ENCODE measurements at regions not wholly inside any gene's neighbourhood (a gene's known extent, or its start where the extent isn't known, plus 50 kb on each side); places are given as distances from the start of the nearest gene placed in this dataset.
"Not testable (repeated sequence)": the region's sequence is repeated elsewhere in the genome, so short reads cannot be mapped to it uniquely, and the experiment has no call there.

DNA sequence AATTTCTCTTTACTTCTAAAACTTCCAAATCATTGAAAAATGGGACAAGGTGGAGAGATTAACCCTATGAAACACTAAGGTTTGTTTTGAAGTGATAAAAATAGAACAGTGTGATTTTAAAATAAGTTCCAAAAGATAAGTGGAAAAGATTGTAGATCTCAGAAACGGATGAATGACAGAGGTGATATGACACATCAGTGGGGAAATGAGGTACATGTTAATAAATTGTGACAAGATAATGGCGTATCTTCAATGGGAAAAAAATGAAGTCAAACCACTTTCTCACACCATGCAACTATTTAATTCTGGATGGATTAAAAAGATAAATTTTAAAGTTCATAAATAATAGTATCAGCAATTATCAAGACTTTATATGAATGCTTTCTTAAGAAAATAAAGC lies 159.7 kb upstream of the VWC2 start:
- no peak for DNase-seq (ENCODE audit: low spot score in 2 of 2)
- Histone ChIP-seq H3K27me3 (no peaks in the 10 kb centered on the region), H3K9me3 (no peaks in the 10 kb centered on the region), H3K4me3 (no peak overlapping the region), H3K27ac (no peak overlapping the region), H3K4me1 (no peaks in the 10 kb centered on the region), H3K36me3 (no peaks in the 10 kb centered on the region)
- 67 to 88% methylated on average over 2 of the region's 2 CpGs for WGBS, 2 donors
- TF ChIP-seq EP300 (IDR thresholded peaks at IDR 0.05): no peak
- TF ChIP-seq POLR2A (IDR thresholded peaks at IDR 0.05): no peak
- TF ChIP-seq, protein P1, sequence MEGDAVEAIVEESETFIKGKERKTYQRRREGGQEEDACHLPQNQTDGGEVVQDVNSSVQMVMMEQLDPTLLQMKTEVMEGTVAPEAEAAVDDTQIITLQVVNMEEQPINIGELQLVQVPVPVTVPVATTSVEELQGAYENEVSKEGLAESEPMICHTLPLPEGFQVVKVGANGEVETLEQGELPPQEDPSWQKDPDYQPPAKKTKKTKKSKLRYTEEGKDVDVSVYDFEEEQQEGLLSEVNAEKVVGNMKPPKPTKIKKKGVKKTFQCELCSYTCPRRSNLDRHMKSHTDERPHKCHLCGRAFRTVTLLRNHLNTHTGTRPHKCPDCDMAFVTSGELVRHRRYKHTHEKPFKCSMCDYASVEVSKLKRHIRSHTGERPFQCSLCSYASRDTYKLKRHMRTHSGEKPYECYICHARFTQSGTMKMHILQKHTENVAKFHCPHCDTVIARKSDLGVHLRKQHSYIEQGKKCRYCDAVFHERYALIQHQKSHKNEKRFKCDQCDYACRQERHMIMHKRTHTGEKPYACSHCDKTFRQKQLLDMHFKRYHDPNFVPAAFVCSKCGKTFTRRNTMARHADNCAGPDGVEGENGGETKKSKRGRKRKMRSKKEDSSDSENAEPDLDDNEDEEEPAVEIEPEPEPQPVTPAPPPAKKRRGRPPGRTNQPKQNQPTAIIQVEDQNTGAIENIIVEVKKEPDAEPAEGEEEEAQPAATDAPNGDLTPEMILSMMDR (IDR thresholded peaks at IDR 0.05): no peak

- H3K4me3 ChIP-seq; H3K27ac ChIP-seq; H3K9me3 ChIP-seq; H3K36me3 ChIP-seq; DNase-seq (ENCODE audit: low spot score in 2 of 2); H3K27me3 ChIP-seq; H3K4me1 ChIP-seq: not testable (repeated sequence)
- WGBS, 2 donors: 90 to 93% methylated on average over 6 of the region's 6 CpGs
Measured at GRCh38 chr7:49614974-49615373, 158.5 kb upstream of the VWC2 start.

DNA sequence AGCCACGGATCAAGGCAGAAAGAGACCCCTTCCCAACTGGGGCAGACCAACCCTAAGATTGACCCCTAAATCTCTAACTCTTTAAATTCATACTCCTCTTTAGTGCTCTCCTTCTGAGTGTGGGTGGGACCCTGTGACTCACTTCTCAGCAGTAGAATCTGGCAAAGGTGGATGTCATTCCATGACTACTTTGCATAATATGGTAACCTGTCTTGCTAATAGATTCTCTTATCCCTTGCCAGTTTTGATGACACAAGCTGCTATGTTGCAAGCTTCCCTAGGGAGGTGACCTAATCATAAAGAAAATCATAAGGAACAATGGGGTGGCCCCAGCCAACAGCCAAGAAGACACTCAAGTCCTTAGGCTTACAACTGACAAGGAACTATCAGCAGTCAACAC lies 155.4 kb upstream of the VWC2 start:
- no peak overlapping the region for H3K27ac ChIP-seq
- no peak for DNase-seq (ENCODE audit: low spot score in 2 of 2)
- TF ChIP-seq, protein P1 (IDR thresholded peaks at IDR 0.05): no peak
- TF ChIP-seq POLR2A (IDR thresholded peaks at IDR 0.05) (no peak), EP300 (IDR thresholded peaks at IDR 0.05) (no peak)
- 72 to 95% methylated on average over 1 of the region's 1 CpG for WGBS, 2 donors
- H3K9me3 ChIP-seq: peaks cover 0 to 20% (median 1%) of the 10 kb centered on the region in 4 donors
- no peaks in the 10 kb centered on the region for H3K4me1 ChIP-seq
- no peaks in the 10 kb centered on the region for H3K36me3 ChIP-seq
- H3K4me3 ChIP-seq: no peak overlapping the region
- no peaks in the 10 kb centered on the region for H3K27me3 ChIP-seq

GRCh38 chr7:49623943-49624342 lies 149.5 kb upstream of the VWC2 start:
- DNase-seq (ENCODE audit: low spot score in 2 of 2): no peak
- TF ChIP-seq EP300 (IDR thresholded peaks at IDR 0.05) (no peak), POLR2A (IDR thresholded peaks at IDR 0.05) (no peak)
- TF ChIP-seq, protein P1 (IDR thresholded peaks at IDR 0.05): no peak
- no peaks in the 10 kb centered on the region for H3K36me3 ChIP-seq
- peaks cover 0 to 20% (median 1%) of the 10 kb centered on the region in 4 donors for H3K9me3 ChIP-seq
- H3K27me3 ChIP-seq: no peaks in the 10 kb centered on the region
- no peaks in the 10 kb centered on the region for H3K4me1 ChIP-seq
- no peak overlapping the region for H3K4me3 ChIP-seq
- WGBS, 2 donors: 81 to 84% methylated on average over 3 of the region's 3 CpGs
- H3K27ac ChIP-seq: no peak overlapping the region

DNA sequence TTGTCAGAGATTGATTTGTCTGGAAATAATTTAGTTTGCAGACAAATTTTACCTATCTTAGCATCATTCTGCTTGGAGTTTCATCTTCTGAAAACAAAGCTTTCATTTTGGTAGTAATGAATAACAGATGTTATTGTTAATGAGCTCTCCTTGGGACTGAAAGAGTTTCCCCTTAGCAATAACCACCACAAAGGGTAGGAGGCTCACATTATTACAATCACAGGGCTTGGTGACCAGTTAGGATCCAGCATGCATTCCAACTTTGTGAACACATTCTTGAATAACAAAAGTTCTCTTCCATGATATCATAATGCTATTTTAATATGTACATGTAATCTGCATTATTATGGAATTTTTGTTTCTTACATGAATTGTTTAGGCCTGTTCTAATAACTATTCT lies 148.8 kb upstream of the VWC2 start:
- Histone ChIP-seq H3K4me1 (no peaks in the 10 kb centered on the region), H3K4me3 (no peak overlapping the region), H3K9me3 (peaks cover 0 to 17% (median 1%) of the 10 kb centered on the region in 4 donors), H3K36me3 (no peaks in the 10 kb centered on the region), H3K27ac (no peak overlapping the region), H3K27me3 (no peaks in the 10 kb centered on the region)
- TF ChIP-seq, protein P1 (IDR thresholded peaks at IDR 0.05): no peak
- TF ChIP-seq EP300 (IDR thresholded peaks at IDR 0.05) (no peak), POLR2A (IDR thresholded peaks at IDR 0.05) (no peak)
- DNase-seq (ENCODE audit: low spot score in 2 of 2): no peak

DNA sequence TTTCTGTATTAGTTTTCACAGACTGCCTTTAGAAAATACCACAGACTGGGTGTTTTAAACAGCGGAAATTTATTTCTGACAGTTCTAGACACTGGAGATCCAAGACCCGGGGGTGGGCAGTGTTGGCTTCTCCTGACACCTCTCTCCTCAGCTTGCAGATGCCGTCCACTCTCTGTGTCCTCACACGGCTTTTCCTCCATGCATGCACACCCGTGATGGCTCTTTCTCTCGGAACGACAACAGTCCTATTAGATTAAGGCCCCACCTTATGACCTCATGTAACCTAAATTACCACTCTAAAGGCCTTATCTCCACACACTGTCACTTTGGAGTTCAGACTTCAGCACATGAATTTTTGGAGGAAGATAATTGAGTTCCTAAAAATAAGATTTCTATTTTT lies 142.9 kb upstream of the VWC2 start:
- Histone ChIP-seq H3K4me3 (no peak overlapping the region), H3K4me1 (peaks cover 0 to 13% (median 0%) of the 10 kb centered on the region in 4 donors), H3K9me3 (no peaks in the 10 kb centered on the region), H3K36me3 (no peaks in the 10 kb centered on the region), H3K27ac (no peak overlapping the region), H3K27me3 (no peaks in the 10 kb centered on the region)
- no peak for DNase-seq (ENCODE audit: low spot score in 2 of 2)
- WGBS, 2 donors: 89 to 92% methylated on average over 7 of the region's 7 CpGs
- TF ChIP-seq, protein P1 (IDR thresholded peaks at IDR 0.05): no peak
- TF ChIP-seq POLR2A (IDR thresholded peaks at IDR 0.05): no peak
- no peak for TF ChIP-seq EP300 (IDR thresholded peaks at IDR 0.05)
